Common myeloid progenitor, CD34-positive (primary cell): ENCODE measurements at regions not wholly inside any gene's neighbourhood (a gene's known extent, or its start where the extent isn't known, plus 50 kb on each side); places are given as distances from the start of the nearest gene placed in this dataset.

ENCODE experiments used
- CTCF ChIA-PET: fragments of 350-600 bp; sonication (Branson Sonifier 250); formaldehyde crosslinking; loops from one replicate; lab custom pipeline; 2021; ENCODE audit warnings: antibody characterized with exemption; lab: Charles Lee
- POLR2A ChIA-PET: fragments of 350-600 bp; sonication (Branson Sonifier 250); formaldehyde crosslinking; loops from one replicate; lab custom pipeline; 2021; ENCODE audit warnings: antibody characterized with exemption; lab: Charles Lee
- DNase-seq, 3 donors: peaks; one replicate each; pipeline versions ENCODE4 v3.0.0 to v3.0.0-alpha.2; 2013
- H3K27ac ChIP-seq, 2 experiments: 1 replicate in 1 of 2; 2 replicates in 1 of 2; pipeline ENCODE4 v1.7.0; 2013; ENCODE audit warnings: inconsistent platforms in 2 of 2, low read length in 2 of 2, mild to moderate bottlenecking in 2 of 2, low read depth in 1 of 2, moderate library complexity in 1 of 2; ENCODE audit not compliant: severe bottlenecking in 2 of 2, insufficient read depth in 1 of 2, poor library complexity in 1 of 2
- H3K27me3 ChIP-seq, 5 experiments: replicated peaks in 2 of 5; 1 replicate in 3 of 5; 2 replicates in 2 of 5; pipeline versions ENCODE4 v1.6.1 to v1.7.0; 2013; ENCODE audit warnings: low read length in 4 of 5, mild to moderate bottlenecking in 2 of 5, moderate library complexity in 2 of 5, inconsistent platforms in 1 of 5; ENCODE audit not compliant: insufficient read depth in 5 of 5, control insufficient read depth in 4 of 5
- H3K36me3 ChIP-seq, 4 experiments: 1 replicate in 2 of 4; 2 replicates in 2 of 4; pipeline versions ENCODE4 v1.6.1 to v1.7.0; 2013; ENCODE audit warnings: low read length in 3 of 4, control low read depth in 1 of 4, mild to moderate bottlenecking in 1 of 4; ENCODE audit not compliant: control insufficient read depth in 4 of 4, insufficient read depth in 4 of 4
- H3K4me1 ChIP-seq, 4 experiments: 1 replicate in 3 of 4; 2 replicates in 1 of 4; pipeline versions ENCODE4 v1.6.1 to v1.7.1; 2013; ENCODE audit warnings: low read length in 3 of 4, mild to moderate bottlenecking in 3 of 4, control low read depth in 1 of 4, inconsistent platforms in 1 of 4, moderate library complexity in 1 of 4; ENCODE audit not compliant: control insufficient read depth in 4 of 4, insufficient read depth in 4 of 4; ENCODE audit errors: control extremely low read depth in 1 of 4
- H3K4me3 ChIP-seq, 7 experiments: 1 replicate in 4 of 7; 2 replicates in 3 of 7; pipeline versions ENCODE4 v1.5.1 to v1.7.0; 2013; ENCODE audit warnings: mild to moderate bottlenecking in 7 of 7, low read length in 6 of 7, moderate library complexity in 6 of 7, inconsistent platforms in 2 of 7, low read depth in 2 of 7, control low read depth in 1 of 7; ENCODE audit not compliant: insufficient read depth in 4 of 7, control insufficient read depth in 1 of 7; ENCODE audit errors: extremely low read depth in 1 of 7
- H3K9me3 ChIP-seq, 5 experiments: 1 replicate in 4 of 5; 2 replicates in 1 of 5; pipeline versions ENCODE4 v1.6.1 to v1.7.1; 2013; ENCODE audit warnings: low read length in 4 of 5, mild to moderate bottlenecking in 2 of 5, inconsistent platforms in 1 of 5, low read depth in 1 of 5, moderate library complexity in 1 of 5; ENCODE audit not compliant: control insufficient read depth in 4 of 5, insufficient read depth in 2 of 5; ENCODE audit errors: control extremely low read depth in 1 of 5
- WGBS: methylation state at CpG from one replicate; pipeline ENCODE4 v1.1.5; 2013; ENCODE audit not compliant: insufficient coverage; 5-methylcytosine and 5-hydroxymethylcytosine counted together

DNA sequence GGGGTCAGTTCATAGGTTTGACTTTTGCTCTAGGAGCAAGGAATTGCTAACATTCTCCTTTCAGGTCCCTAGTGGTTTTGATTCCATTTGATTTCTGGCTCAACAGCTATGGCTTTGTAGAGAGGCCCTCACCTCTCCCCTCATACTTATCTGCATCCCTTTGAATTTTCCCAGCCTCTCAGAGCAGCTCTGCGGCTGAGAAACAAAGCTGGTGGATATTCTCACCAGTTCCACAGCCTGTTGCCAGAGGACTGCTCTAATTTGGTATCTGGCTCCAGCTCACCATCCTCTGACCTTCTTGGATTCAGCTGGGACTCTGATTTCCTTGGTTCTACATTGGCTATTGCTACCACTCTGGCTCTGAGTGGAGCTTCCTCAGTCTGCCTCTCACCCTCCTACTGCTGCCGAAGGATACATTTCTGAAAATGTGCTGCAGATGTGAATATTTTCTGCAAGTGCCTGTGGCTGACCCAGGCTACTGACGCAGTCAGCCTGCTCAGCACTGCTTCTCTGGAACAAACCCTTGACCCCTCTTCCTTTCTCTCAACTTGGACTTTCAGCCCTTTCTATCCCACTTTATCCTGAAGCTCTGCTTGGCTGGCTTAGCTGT is 110.9 kb upstream of the ENPEP start:
- ChIA-PET CTCF (interaction anchor here (1.1 kb wide), 1 partner anchor 146 kb away, joined by 3 read pairs; no protein-coding TSS in a partner anchor), POLR2A (interaction anchor here (0.6 kb wide), 1 partner anchor 1560 kb away, joined by 3 read pairs; no protein-coding TSS in a partner anchor)
- 95% methylated on average over 2 of the region's 3 CpGs for WGBS
- Histone ChIP-seq H3K9me3 (peaks cover 0 to 2% (median 0%) of the 10 kb centered on the region in 5 experiments), H3K27ac (no peak overlapping the region), H3K4me1 (peaks cover 0 to 8% (median 4%) of the 10 kb centered on the region in 4 experiments), H3K27me3 (peaks cover 0 to 6% (median 3%) of the 10 kb centered on the region in 5 experiments), H3K4me3 (no peak overlapping the region), H3K36me3 (no peaks in the 10 kb centered on the region)
- no peak for DNase-seq

DNA sequence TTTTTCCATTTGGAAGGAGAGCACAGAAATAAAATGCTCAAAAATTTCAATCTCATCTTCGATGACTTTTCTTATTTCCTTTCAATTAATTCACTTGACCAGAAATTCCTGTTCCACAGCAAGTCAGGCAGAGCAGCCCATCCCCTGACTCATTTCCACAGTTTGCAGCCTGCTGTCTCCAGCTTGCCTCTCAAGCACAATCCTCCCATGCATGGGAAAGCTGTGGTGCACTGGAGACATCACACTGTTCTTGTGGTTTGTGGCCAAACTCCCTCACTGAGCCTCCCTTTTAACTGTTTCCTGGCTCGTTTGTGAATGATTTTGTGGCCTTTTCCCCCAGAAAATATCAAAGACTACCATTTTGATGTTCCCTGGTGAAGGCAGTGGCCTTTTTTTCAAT is 114.0 kb upstream of the ENPEP start:
- POLR2A ChIA-PET: interaction anchor here (0.6 kb wide), 1 partner anchor 94 kb away, joined by 5 read pairs; no protein-coding TSS in a partner anchor
- Histone ChIP-seq H3K36me3 (no peaks in the 10 kb centered on the region), H3K27me3 (peaks cover 0 to 3% (median 3%) of the 10 kb centered on the region in 5 experiments), H3K4me1 (peaks cover 0 to 8% (median 4%) of the 10 kb centered on the region in 4 experiments), H3K9me3 (no peaks in the 10 kb centered on the region), H3K27ac (no peak overlapping the region), H3K4me3 (no peak overlapping the region)
- WGBS: 3% methylated on average over 2 of the region's 2 CpGs
- peak; percentile 11 to 69 (median 63) for DNase-seq
- CTCF ChIA-PET: interaction anchor here (1.0 to 1.2 kb wide), 2 partner anchors 10 kb away, joined by 4 read pairs; no protein-coding TSS in a partner anchor

DNA sequence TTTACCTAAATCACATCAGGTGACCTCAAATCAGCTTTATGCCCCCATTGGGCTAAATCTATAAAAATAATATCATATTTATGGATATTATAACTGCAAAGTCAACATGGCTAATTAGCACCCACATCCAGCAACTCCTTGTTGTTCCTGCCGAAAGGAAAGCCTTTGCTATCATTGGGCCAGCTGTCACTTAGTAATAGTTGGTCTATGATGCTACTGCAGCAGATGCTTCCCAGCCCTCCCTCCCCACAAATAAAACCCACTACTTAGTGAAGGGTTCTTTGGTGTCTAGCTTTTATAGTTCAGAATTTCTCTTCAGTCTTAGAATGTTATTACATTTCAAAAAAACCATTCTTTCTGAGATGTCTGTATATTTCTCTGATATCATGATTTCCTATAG is 116.9 kb upstream of the ENPEP start:
- Histone ChIP-seq H3K4me1 (peaks cover 0 to 8% (median 4%) of the 10 kb centered on the region in 4 experiments), H3K27ac (no peak overlapping the region), H3K27me3 (peaks cover 0 to 3% (median 0%) of the 10 kb centered on the region in 5 experiments), H3K4me3 (no peak overlapping the region), H3K9me3 (no peaks in the 10 kb centered on the region), H3K36me3 (no peaks in the 10 kb centered on the region)
- no peak for DNase-seq
- WGBS: no CpG with 5 or more reads among the region's 1 CpG
- ChIA-PET CTCF (interaction anchor here (1.1 kb wide), 1 partner anchor 363 kb away, joined by 3 read pairs; no protein-coding TSS in a partner anchor), POLR2A (no interaction called here)

DNA sequence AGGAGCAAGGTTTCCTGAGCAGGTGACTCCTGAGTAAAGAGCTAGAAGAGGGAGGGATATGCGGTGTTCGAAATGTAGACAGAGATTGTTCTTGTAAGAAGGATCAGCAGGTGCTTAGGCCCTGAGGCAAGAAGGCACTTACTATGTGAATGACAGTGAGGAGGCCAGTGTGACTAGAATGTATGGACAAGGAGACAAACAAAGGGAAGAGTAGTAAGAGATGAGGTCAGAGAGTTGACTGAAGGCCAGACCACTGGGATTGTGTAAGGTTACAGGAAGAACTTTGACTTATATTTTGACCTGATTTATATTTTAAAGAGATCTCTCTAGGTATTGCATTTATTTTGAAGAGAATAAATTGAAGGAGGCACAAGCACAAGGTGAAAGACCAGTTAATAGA is 118.4 kb upstream of the ENPEP start:
- Histone ChIP-seq H3K9me3 (no peaks in the 10 kb centered on the region), H3K27me3 (peaks cover 0 to 3% (median 0%) of the 10 kb centered on the region in 5 experiments), H3K36me3 (no peaks in the 10 kb centered on the region), H3K4me1 (peaks cover 0 to 8% (median 4%) of the 10 kb centered on the region in 4 experiments), H3K27ac (no peak overlapping the region), H3K4me3 (no peak overlapping the region)
- POLR2A ChIA-PET: no interaction called here
- no peak for DNase-seq
- CTCF ChIA-PET: no interaction called here
- 100% methylated on average over 2 of the region's 2 CpGs for WGBS

DNA sequence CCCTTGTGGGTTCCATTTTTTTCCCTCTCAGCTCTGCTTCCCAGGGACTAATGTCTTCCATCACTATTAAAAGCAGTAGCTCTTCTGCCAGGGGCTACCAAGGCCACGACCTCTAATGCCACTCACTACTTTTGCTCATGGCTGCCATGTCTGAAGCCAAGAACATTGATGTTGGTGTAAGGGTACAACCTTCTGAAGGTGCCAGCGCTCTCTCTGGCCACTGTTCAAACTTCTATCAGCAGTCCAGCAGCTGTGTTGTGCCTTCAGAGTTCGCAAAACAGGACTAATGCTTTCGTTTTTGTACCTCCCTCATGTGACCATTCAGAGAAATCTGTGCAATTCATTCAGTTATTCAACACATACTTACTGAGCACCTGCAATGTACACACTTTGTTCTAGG is 121.5 kb upstream of the ENPEP start:
- Histone ChIP-seq H3K27ac (no peak overlapping the region), H3K36me3 (no peaks in the 10 kb centered on the region), H3K4me1 (no peaks in the 10 kb centered on the region), H3K4me3 (no peak overlapping the region), H3K9me3 (no peaks in the 10 kb centered on the region), H3K27me3 (peaks cover 0 to 5% (median 0%) of the 10 kb centered on the region in 5 experiments)
- POLR2A ChIA-PET: no interaction called here
- DNase-seq: no peak
- WGBS: 90% methylated on average over 3 of the region's 4 CpGs
- CTCF ChIA-PET: no interaction called here

DNA sequence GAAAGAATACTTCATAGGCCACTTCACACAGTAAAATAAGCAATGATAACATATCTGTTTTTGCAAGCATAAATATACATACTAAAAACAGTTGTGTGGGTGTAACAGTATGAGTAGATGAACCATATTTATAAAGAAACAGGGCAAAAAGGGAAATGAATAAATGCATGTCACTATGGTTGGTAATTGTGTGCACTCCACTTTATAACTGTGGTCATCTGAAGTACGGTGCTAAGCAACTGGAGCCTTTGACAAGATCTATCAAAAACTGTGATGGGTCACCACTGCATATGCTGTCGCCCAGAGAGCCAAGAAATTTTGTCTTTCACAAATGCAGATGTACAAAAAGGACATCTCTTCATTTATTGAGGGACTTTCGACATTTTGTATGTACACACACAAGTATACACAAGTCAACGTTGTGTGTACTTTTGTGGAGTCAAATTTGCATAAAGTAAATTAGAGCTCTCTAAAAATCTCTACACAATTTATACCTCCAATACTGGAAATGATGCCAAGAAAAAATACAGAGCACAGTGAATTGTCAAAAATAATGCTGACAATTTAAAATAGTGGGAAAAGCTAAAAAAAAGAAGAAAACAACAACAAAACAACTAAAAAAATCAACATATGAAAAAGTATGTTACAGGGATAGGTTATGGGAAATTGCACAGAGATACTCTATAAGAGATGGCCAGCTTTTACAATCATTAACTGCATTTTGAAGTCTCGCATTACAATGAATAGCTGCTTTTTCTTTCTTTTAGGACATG is 123.1 kb upstream of the ENPEP start:
- CTCF ChIA-PET: interaction anchor here (1.0 to 1.3 kb wide), 3 partner anchors 8 to 10 kb away, joined by 3 to 4 read pairs (median 3); no protein-coding TSS in a partner anchor
- Histone ChIP-seq H3K4me3 (no peak overlapping the region), H3K27me3 (peaks cover 0 to 5% (median 0%) of the 10 kb centered on the region in 5 experiments), H3K27ac (no peak overlapping the region), H3K4me1 (no peaks in the 10 kb centered on the region), H3K9me3 (no peaks in the 10 kb centered on the region), H3K36me3 (no peaks in the 10 kb centered on the region)
- POLR2A ChIA-PET: no interaction called here
- 100% methylated on average over 1 of the region's 5 CpGs for WGBS
- no peak for DNase-seq
